ENCODE measurements at regions not wholly inside any gene's neighbourhood (a gene's known extent, or its start where the extent isn't known, plus 50 kb on each side); places are given as distances from the start of the nearest gene placed in this dataset.

GRCh38 chr10:111921821-111922220 is 261.7 kb downstream of the GPAM start:
- no peak for DNase-seq
- no peak for TF ChIP-seq EZH2 (IDR thresholded peaks at IDR 0.05; ENCODE audit: borderline replicate concordance, insufficient read depth, low read depth, low read length, poor library complexity, severe bottlenecking)
- Histone ChIP-seq H3K4me3 (ENCODE audit: control extremely low read depth in 1 of 5, extremely low read depth in 1 of 5, insufficient read depth in 1 of 5, low read depth in 2 of 5, low read length in 4 of 5) (no peak overlapping the region), H3K36me3 (replicated peaks in 1 of 2; ENCODE audit: control extremely low read depth in 1 of 2, control insufficient read depth in 1 of 2, extremely low read depth in 1 of 2, insufficient read depth in 2 of 2, low read length in 1 of 2) (no peaks in the 10 kb centered on the region), H2AFZ (ENCODE audit: insufficient read depth, low read depth, low read length, poor library complexity, severe bottlenecking) (no peak overlapping the region), H3K4me2 (replicated peaks; ENCODE audit: low read depth, low read length, poor library complexity, severe bottlenecking) (no peak overlapping the region), H4K20me1 (ENCODE audit: control insufficient read depth, insufficient read depth, low read length, poor library complexity, severe bottlenecking) (no peaks in the 10 kb centered on the region), H3K4me1 (ENCODE audit: control insufficient read depth in 2 of 2, insufficient read depth in 2 of 2, low read length in 2 of 2) (no peaks in the 10 kb centered on the region), H3K9me3 (ENCODE audit: control extremely low read depth in 1 of 3, control insufficient read depth in 2 of 3, insufficient read depth in 1 of 3, low read length in 2 of 3) (no peaks in the 10 kb centered on the region), H3K27ac (ENCODE audit: low read length in 2 of 2) (no peak overlapping the region), H3K27me3 (replicated peaks in 1 of 4; ENCODE audit: control extremely low read depth in 1 of 4, control insufficient read depth in 3 of 4, insufficient read depth in 4 of 4, low read length in 3 of 4) (no peaks in the 10 kb centered on the region), H3K9ac (ENCODE audit: low read length) (no peak overlapping the region), H3K79me2 (ENCODE audit: control insufficient read depth, insufficient read depth, low read length) (no peaks in the 10 kb centered on the region)
- CTCF ChIA-PET: no interaction called here
- POLR2A ChIA-PET: no interaction called here
- H3K4me3 Mint-ChIP-seq: no peak overlapping the region
- no peak for ATAC-seq (ENCODE audit: low read depth)
- intact Hi-C loops (cut with micrococcal nuclease): no loop called here
- no peaks in the 10 kb centered on the region for H3K4me1 Mint-ChIP-seq
- no peaks in the 10 kb centered on the region for H3K9me3 Mint-ChIP-seq (ENCODE audit: insufficient read depth)
- H3K27me3 Mint-ChIP-seq: no peaks in the 10 kb centered on the region
- no CpG with 5 or more reads among the region's 2 CpGs for WGBS (ENCODE audit: insufficient coverage)
- no peak overlapping the region for H3K27ac Mint-ChIP-seq

GRCh38 chr10:111923032-111923431 is 260.5 kb downstream of the GPAM start:
- POLR2A ChIA-PET: no interaction called here
- no CpG with 5 or more reads among the region's 1 CpG for WGBS (ENCODE audit: insufficient coverage)

More at GRCh38 chr10:111923032-111923431, 260.5 kb downstream of the GPAM start:
- intact Hi-C loops (cut with micrococcal nuclease): no loop called here
- no peaks in the 10 kb centered on the region for H3K36me3 ChIP-seq (replicated peaks in 1 of 2; ENCODE audit: control extremely low read depth in 1 of 2, control insufficient read depth in 1 of 2, extremely low read depth in 1 of 2, insufficient read depth in 2 of 2, low read length in 1 of 2)
- H3K27ac Mint-ChIP-seq: no peak overlapping the region
- no peaks in the 10 kb centered on the region for H3K79me2 ChIP-seq (ENCODE audit: control insufficient read depth, insufficient read depth, low read length)
- H3K9ac ChIP-seq (ENCODE audit: low read length): no peak overlapping the region
- no peak overlapping the region for H3K4me3 ChIP-seq (ENCODE audit: control extremely low read depth in 1 of 5, extremely low read depth in 1 of 5, insufficient read depth in 1 of 5, low read depth in 2 of 5, low read length in 4 of 5)
- no peak overlapping the region for H3K4me2 ChIP-seq (replicated peaks; ENCODE audit: low read depth, low read length, poor library complexity, severe bottlenecking)
- no peaks in the 10 kb centered on the region for H3K9me3 ChIP-seq (ENCODE audit: control extremely low read depth in 1 of 3, control insufficient read depth in 2 of 3, insufficient read depth in 1 of 3, low read length in 2 of 3)
- ATAC-seq (ENCODE audit: low read depth) (no peak), DNase-seq (no peak)
- no peak overlapping the region for H3K4me3 Mint-ChIP-seq
- no peaks in the 10 kb centered on the region for H3K4me1 ChIP-seq (ENCODE audit: control insufficient read depth in 2 of 2, insufficient read depth in 2 of 2, low read length in 2 of 2)
- no peaks in the 10 kb centered on the region for H3K27me3 ChIP-seq (replicated peaks in 1 of 4; ENCODE audit: control extremely low read depth in 1 of 4, control insufficient read depth in 3 of 4, insufficient read depth in 4 of 4, low read length in 3 of 4)
- no peak overlapping the region for H2AFZ ChIP-seq (ENCODE audit: insufficient read depth, low read depth, low read length, poor library complexity, severe bottlenecking)
- CTCF ChIA-PET: no interaction called here
- no peaks in the 10 kb centered on the region for H3K27me3 Mint-ChIP-seq
- no peaks in the 10 kb centered on the region for H4K20me1 ChIP-seq (ENCODE audit: control insufficient read depth, insufficient read depth, low read length, poor library complexity, severe bottlenecking)
- TF ChIP-seq CTCF (IDR thresholded peaks at IDR 0.05) (no peak), EZH2 (IDR thresholded peaks at IDR 0.05; ENCODE audit: borderline replicate concordance, insufficient read depth, low read depth, low read length, poor library complexity, severe bottlenecking) (no peak)
- no peaks in the 10 kb centered on the region for H3K4me1 Mint-ChIP-seq
- no peak overlapping the region for H3K27ac ChIP-seq (ENCODE audit: low read length in 2 of 2)
- no peaks in the 10 kb centered on the region for H3K9me3 Mint-ChIP-seq (ENCODE audit: insufficient read depth)
